ENCODE measurements at regions not wholly inside any gene's neighbourhood (a gene's known extent, or its start where the extent isn't known, plus 50 kb on each side); places are given as distances from the start of the nearest gene placed in this dataset.
"Not testable (repeated sequence)": the region's sequence is repeated elsewhere in the genome, so short reads cannot be mapped to it uniquely, and the experiment has no call there.

DNA sequence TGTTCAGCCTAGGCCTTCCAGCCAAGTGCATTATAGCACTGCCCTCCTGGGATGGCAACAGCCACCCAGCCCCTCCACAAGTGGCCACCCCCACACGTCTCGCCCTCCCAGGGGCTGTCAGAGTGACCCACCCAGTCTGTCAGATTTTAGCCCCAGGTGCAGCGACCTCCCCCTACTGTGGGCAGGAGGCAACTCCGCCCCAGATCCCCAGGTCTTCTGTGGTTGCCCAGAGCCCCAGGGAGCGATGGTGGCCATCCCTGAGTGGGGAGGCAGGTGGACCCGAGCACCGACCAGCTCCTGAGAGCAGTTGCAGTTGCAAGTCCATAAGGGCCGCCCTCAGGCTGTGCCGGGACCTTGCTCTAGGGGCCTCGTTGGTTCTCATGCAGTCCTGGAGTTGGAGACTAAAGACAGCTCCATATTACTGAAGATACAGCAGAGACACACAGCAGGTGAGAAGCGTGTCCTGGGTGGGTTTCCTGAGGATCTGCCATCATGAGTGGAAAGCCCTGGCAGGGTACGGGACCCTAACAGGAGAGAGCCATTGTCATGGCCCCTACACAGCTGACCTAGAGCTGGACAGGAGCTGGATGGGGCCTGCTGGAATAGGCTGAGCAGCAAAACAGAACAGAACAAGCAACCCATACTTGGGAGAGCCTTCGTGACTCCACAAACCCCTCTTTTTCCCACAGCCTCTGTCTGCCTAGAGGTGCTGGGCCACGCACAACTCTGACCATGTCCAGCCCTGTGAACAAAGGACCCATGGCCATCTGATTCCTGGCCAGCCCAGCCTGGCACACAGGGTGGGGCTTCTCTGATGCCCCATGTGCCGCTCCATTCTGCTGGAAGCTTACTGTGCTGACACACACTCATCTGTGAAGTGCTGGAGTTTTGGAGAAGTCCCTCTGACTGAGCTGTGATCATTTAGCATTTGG, 110.3 kb upstream of the ALDH1A3 start:
- DNase-seq, result no peak

- no peak for DNase-seq
Measured at GRCh38 chr15:100769975-100770340, 109.7 kb upstream of the ALDH1A3 start.

DNA sequence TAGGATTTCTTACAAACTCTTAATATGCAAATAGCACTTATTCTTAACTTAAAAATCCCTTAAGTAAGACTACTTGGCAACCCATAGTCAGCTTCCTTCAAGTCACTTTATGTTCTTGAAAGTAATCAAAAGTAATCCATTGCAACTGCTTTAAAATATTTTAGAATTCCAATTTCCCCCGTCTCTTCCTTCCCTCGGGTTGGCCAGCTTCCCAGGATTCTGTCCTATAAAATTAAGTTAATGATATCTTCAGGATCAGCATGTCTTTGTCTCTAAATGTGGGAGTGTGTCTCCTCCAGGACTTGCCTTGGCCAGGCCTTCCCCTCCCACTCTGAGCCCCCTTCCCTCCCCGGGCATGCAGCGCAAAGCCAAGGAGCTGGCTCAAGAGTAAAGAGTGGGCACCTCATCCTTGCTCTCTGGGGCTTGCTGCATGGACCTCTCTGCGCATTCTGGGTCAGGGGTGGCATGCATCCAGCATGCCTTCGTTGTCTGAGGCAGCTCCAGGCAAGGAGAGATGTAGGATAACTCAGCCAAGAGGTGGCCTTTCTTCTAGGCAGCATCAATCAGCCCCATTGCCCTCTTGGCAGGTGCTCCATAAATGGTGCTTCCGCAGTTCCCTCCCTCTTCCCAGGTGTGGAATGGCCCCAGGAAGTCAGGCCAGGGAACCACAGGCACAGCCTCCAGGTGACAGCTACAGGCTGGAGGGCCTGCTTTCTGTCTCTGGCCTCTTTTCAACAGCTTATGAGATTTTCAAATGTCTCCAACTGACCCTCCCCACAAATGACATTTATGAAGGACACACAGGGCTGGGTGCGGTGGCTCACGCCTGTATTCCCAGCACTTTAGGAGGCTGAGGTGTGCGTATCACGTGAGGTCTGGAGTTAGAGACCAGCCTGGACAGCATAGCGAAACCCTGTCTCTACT, 108.7 kb upstream of the ALDH1A3 start:
- DNase-seq, result no peak

DNA sequence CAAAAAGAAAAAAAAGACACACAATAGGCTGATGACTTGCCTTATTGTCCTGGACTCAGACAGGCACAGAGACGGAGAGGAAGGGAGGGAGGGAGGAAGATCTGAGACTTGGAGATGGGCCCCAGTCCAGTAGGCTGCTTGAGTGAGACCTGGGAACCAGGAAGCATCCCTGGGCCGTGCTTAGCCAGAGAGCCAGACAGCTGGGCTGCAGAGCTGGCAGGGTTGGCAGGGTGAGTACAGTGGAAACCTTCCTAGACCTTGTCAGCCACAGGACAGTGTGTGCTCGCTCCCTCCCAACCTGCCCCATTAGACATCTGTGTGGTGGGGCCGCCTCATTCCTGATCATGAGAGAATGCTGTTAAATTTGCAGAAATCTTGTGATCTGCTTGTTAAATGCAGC, 107.9 kb upstream of the ALDH1A3 start:
- no peak for DNase-seq

GRCh38 chr15:100772478-100772877, 107.2 kb upstream of the ALDH1A3 start:
- DNase-seq, result no peak

DNA sequence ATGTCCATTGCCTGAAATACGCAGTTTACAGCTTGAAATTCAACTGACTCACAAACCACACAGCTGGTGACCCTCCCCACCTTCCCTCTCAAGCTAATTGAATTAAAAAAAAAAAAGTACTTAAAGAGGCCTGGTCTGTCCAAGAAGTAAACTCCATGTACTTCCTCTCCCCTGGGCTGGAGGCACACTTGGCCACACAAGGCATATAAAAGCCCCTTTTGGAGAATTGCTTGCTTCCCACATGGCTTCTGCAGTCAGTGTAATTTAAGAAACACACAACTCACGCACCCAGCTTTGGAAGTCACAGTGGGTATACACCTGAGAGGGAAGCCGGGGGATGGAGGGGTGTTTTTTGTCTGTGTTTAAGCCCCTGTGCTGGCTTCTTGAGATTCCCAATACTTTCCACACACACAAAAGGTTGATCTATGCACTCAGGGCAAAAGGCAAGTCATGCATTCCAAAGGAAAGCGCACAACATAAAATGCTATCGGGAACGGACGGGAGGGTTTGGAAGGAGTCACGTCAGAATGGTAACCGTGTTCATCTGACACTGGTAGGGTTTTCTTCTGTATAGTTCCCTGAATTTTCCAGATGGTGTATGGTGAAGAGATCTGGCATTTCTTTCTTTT, 106.6 kb upstream of the ALDH1A3 start:
- DNase-seq, result no peak

- not testable (repeated sequence) for DNase-seq
Measured at GRCh38 chr15:100774044-100774443, 105.6 kb upstream of the ALDH1A3 start.

DNA sequence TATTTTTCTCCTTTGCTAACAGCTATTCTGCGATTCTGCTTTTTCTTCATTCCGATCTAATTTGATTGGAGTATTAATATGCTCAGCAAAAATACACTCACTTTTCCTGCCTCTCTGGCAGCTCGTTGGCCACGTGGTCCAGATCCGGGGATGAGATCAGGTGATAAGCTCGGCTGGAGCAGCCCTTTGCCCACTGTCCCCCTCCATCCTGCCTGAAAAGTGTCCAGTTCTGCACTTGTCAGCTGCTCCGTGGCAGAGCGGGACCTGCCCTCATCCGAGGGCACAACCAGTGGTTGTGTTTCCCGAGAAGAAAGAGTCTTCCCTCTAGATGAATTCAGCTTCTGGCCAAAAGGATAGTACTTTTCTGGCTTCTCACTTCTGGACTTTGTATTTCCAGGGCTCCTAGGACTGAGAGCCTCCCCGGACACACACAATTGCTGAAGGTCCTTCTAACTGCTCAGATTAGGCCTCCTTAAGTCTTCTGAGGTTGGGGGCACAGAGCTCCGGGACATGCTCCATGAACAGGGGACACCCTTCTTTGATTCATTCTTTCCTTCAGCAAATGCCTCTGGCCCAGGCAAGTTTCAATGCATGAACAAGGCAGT, 103.9 kb upstream of the ALDH1A3 start:
- DNase-seq, result no peak

DNA sequence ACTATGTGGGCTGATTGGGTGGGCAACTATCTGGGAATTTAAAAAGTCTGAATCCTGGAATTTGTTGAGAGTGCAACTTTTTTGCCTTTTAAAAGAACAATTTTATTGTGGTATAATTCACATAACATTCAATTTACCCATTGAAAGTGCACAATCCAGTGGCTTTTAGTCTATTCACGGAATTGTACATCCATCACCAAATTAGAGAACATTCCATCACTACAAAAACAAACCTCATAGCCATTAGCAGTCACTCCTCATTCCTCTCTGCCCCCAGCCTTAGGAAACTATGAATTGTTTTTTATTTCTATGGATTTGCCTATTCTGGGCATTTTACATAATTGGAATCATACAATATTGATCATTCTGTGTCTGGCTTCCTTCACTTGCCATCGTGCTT, 101.8 kb upstream of the ALDH1A3 start:
- DNase-seq, result peak; percentile 53

GRCh38 chr15:100778831-100779288, 100.8 kb upstream of the ALDH1A3 start:
- DNase-seq, result no peak

DNA sequence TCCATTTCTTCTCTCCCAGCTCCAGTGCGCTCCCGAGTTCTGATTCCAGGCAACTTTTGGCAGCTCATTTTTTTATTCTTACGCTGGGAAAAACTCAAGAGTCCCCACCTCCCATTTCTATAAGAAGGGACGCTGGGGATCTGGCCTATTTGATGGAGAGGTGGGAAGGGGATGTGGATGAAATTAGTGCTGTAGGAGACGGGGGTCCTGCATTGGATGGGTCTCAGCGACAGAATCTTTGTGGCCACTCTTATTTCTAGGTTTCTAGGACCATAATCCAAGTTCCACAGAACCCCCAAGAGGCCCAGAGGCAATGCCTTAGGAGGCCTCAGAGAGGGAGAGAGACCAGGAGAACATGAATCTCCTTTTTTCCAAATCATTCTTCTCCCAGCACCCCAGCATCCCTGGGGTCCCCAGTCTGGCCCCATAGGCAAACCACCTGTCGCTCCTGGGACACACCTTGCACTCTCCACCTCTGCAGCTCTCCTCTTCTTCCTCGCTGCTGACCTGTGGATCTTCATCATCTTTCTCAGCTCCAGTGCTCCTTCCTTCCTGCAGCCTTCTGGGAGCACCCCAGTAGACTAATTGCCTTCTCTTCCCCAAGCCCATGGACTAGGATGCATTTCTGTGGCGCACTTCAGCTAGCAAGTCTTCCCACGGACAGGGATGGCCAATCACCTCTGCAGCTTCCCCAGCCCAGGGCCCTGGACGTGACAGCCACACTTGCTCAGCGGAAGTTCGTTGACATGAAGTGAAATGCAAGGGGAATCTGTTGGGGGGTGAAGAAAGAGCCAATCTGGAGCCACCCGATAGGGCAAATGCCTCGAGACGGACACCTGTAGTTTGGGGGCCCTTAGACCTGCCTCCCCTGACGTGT, 100.1 kb upstream of the ALDH1A3 start:
- DNase-seq, result no peak

GRCh38 chr15:100780208-100780800, 99.3 kb upstream of the ALDH1A3 start:
- DNase-seq, result no peak

GRCh38 chr15:100781061-100781960, 98.3 kb upstream of the ALDH1A3 start:
- DNase-seq, result no peak

DNA sequence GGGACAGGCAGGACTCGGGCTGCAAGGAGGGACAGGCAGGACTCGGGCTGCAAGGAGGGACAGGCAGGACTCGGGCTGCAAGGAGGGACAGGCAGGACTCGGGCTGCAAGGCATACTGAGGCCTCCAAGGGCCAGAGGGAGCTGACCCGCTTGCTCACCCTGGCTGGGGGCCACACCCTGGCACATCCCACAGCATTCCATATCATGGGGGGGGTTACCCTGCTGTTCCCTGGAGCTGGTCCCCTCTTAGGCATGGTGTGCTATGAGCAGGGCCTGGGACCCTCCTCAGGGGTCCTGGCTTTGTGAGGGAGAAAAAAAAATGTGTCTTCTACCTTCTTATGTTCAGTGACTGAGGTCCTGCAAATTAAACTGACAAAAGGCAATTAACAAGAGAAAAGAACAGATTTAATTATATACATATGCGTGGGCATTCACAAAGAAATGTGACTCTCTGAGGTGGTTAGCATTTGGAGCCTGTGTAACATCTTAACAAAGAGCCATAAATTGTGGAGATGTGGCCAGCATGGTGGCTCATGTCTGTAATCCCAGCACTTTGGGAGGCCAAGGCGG, 97.6 kb upstream of the ALDH1A3 start:
- no peak for DNase-seq

DNA sequence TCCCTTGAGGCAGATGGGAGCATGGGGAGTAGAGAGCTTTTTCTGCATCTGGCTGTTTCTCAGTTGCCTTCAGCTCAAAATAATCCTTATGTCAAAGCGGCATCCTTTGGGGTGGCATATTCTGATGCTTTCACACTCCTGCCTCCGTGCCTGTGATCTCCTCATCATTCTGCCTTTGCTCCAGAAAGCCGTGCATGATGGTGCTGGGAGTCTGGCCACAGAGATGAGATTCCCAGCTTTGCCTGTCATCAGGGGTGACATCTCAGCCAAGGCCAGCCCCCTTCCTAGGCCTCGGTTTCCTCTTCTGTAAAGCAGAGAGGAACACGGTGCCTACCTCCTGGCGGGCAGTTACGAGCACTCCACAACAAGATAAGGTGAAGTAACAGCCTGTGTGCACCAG, 96.3 kb upstream of the ALDH1A3 start:
- no peak for DNase-seq

- DNase-seq, result no peak
Measured at GRCh38 chr15:100783760-100784492, 95.7 kb upstream of the ALDH1A3 start.

GRCh38 chr15:100784493-100785180, 95.0 kb upstream of the ALDH1A3 start:
- DNase-seq, result no peak
